Peyer's patch (tissue), 4 donors: ENCODE measurements at regions not wholly inside any gene's neighbourhood (a gene's known extent, or its start where the extent isn't known, plus 50 kb on each side); places are given as distances from the start of the nearest gene placed in this dataset.

Experiments used
- DNase-seq, 3 donors: peaks; one replicate each; pipeline ENCODE4 v3.0.0-alpha.2; 2017 to 2019
- H3K27ac ChIP-seq, 4 donors: fragments of 200-600 bp; sonication (generic); one replicate each; pipeline ENCODE4 v1.5.1; 2016 to 2019
- H3K27me3 ChIP-seq, 2 donors: fragments of 200-600 bp; sonication (generic); one replicate each; pipeline ENCODE4 v1.5.1; 2019
- H3K36me3 ChIP-seq, 3 donors: fragments of 200-600 bp; sonication (generic); one replicate each; pipeline ENCODE4 v1.5.1; 2016 to 2019
- H3K4me1 ChIP-seq, 4 donors: fragments of 200-600 bp; sonication (generic); one replicate each; pipeline ENCODE4 v1.5.1; 2016 to 2019
- H3K4me3 ChIP-seq, 4 donors: fragments of 200-600 bp; sonication (generic); 1 replicate in 3 of 4; 2 replicates in 1 of 4; pipeline ENCODE4 v1.5.1; 2016 to 2019; ENCODE audit warnings: mild to moderate bottlenecking in 1 of 4
- H3K9me3 ChIP-seq, 4 donors: fragments of 200-600 bp; sonication (generic); one replicate each; pipeline ENCODE4 v1.5.1; 2016 to 2019; ENCODE audit warnings: mild to moderate bottlenecking in 1 of 4
- CTCF ChIP-seq, 6 experiments: fragments of 450-650 bp in 4 of 6; fragments of 200-600 bp in 2 of 6; sonication (generic) in 1 of 6; IDR thresholded peaks; one replicate each; pipeline ENCODE4 v1.5.1; 2017 to 2019; ENCODE audit warnings: antibody characterized with exemption in 6 of 6, mild to moderate bottlenecking in 3 of 6, moderate library complexity in 1 of 6
- POLR2A ChIP-seq, 2 donors: fragments of 450-650 bp; IDR thresholded peaks; one replicate each; pipeline ENCODE4 v1.5.1; 2017; ENCODE audit warnings: antibody characterized with exemption in 2 of 2, mild to moderate bottlenecking in 2 of 2, moderate library complexity in 2 of 2

GRCh38 chr12:3375326-3375725 lies 115.7 kb upstream of the PRMT8 start:
- Histone ChIP-seq H3K36me3 (no peaks in the 10 kb centered on the region), H3K9me3 (no peaks in the 10 kb centered on the region), H3K4me3 (no peak overlapping the region), H3K27me3 (no peaks in the 10 kb centered on the region), H3K27ac (no peak overlapping the region), H3K4me1 (no peaks in the 10 kb centered on the region)
- no peak for TF ChIP-seq POLR2A (IDR thresholded peaks at IDR 0.05)
- no peak for TF ChIP-seq CTCF (IDR thresholded peaks at IDR 0.05)
- no peak for DNase-seq

- no peak for DNase-seq
- Histone ChIP-seq H3K27me3 (no peaks in the 10 kb centered on the region), H3K36me3 (no peaks in the 10 kb centered on the region), H3K4me1 (no peaks in the 10 kb centered on the region), H3K27ac (no peak overlapping the region), H3K9me3 (no peaks in the 10 kb centered on the region), H3K4me3 (no peak overlapping the region)
- TF ChIP-seq CTCF (IDR thresholded peaks at IDR 0.05): no peak
- TF ChIP-seq POLR2A (IDR thresholded peaks at IDR 0.05): no peak
Observed at GRCh38 chr12:3376779-3377455, 114.1 kb upstream of the PRMT8 start.

- DNase-seq: no peak
- TF ChIP-seq CTCF (IDR thresholded peaks at IDR 0.05) (no peak), POLR2A (IDR thresholded peaks at IDR 0.05) (no peak)
Observed at GRCh38 chr12:3378655-3379054, 112.3 kb upstream of the PRMT8 start.

GRCh38 chr12:3379079-3379478 lies 111.9 kb upstream of the PRMT8 start:
- DNase-seq: no peak
- Histone ChIP-seq H3K27me3 (no peaks in the 10 kb centered on the region), H3K36me3 (no peaks in the 10 kb centered on the region), H3K4me1 (no peaks in the 10 kb centered on the region), H3K4me3 (no peak overlapping the region), H3K27ac (no peak overlapping the region), H3K9me3 (no peaks in the 10 kb centered on the region)
- TF ChIP-seq CTCF (IDR thresholded peaks at IDR 0.05) (no peak), POLR2A (IDR thresholded peaks at IDR 0.05) (no peak)

More at GRCh38 chr12:3378655-3379054, 112.3 kb upstream of the PRMT8 start:
- Histone ChIP-seq H3K36me3 (no peaks in the 10 kb centered on the region), H3K4me3 (no peak overlapping the region), H3K9me3 (no peaks in the 10 kb centered on the region), H3K27me3 (no peaks in the 10 kb centered on the region), H3K27ac (no peak overlapping the region), H3K4me1 (no peaks in the 10 kb centered on the region)

GRCh38 chr12:3380200-3381043 lies 110.6 kb upstream of the PRMT8 start:
- Histone ChIP-seq H3K4me1 (no peaks in the 10 kb centered on the region), H3K27ac (no peak overlapping the region), H3K36me3 (no peaks in the 10 kb centered on the region), H3K9me3 (no peaks in the 10 kb centered on the region), H3K4me3 (no peak overlapping the region), H3K27me3 (no peaks in the 10 kb centered on the region)
- DNase-seq: no peak
- TF ChIP-seq CTCF (IDR thresholded peaks at IDR 0.05) (no peak), POLR2A (IDR thresholded peaks at IDR 0.05) (no peak)
